GM18498 (cell line): ENCODE measurements at regions not wholly inside any gene's neighbourhood (a gene's known extent, or its start where the extent isn't known, plus 50 kb on each side); places are given as distances from the start of the nearest gene placed in this dataset.
"Not testable (repeated sequence)": the region's sequence is repeated elsewhere in the genome, so short reads cannot be mapped to it uniquely, and the experiment has no call there.

Experiments used
- ATAC-seq: cut with Tn5 transposase; IDR thresholded peaks from one replicate; pipeline ENCODE4 v1.9.1; 2021; ENCODE audit warnings: mild to moderate bottlenecking, moderate library complexity; ENCODE audit not compliant: unreplicated experiment

GRCh38 chr5:40165789-40166728 is 513.7 kb upstream of the PTGER4 start:
- ATAC-seq: no peak

GRCh38 chr5:40165106-40165788 is 514.5 kb upstream of the PTGER4 start:
- no peak for ATAC-seq

- ATAC-seq: no peak
Measured at GRCh38 chr5:40160435-40160834, 519.3 kb upstream of the PTGER4 start.

- no peak for ATAC-seq
Measured at GRCh38 chr5:40154194-40154593, 525.5 kb upstream of the PTGER4 start.

- ATAC-seq: no peak
Measured at GRCh38 chr5:40150896-40151295, 528.8 kb upstream of the PTGER4 start.

GRCh38 chr5:40141896-40142295 is 537.8 kb upstream of the PTGER4 start:
- ATAC-seq: no peak

- ATAC-seq: no peak
Measured at GRCh38 chr5:40141418-40141817, 538.3 kb upstream of the PTGER4 start.

GRCh38 chr5:40137223-40137622 is 542.5 kb upstream of the PTGER4 start:
- ATAC-seq: no peak

- no peak for ATAC-seq
Measured at GRCh38 chr5:40134883-40135520, 544.7 kb upstream of the PTGER4 start.

- ATAC-seq: no peak
Measured at GRCh38 chr5:40124367-40124766, 555.3 kb upstream of the PTGER4 start.

GRCh38 chr5:40121236-40121635 is 558.5 kb upstream of the PTGER4 start:
- no peak for ATAC-seq

- no peak for ATAC-seq
Measured at GRCh38 chr5:40112875-40113274, 566.8 kb upstream of the PTGER4 start.

- not testable (repeated sequence) for ATAC-seq
Measured at GRCh38 chr5:40111036-40111435, 568.7 kb upstream of the PTGER4 start.

- not testable (repeated sequence) for ATAC-seq
Measured at GRCh38 chr5:40108764-40109390, 570.8 kb upstream of the PTGER4 start.

- not testable (repeated sequence) for ATAC-seq
Measured at GRCh38 chr5:40107786-40108185, 571.9 kb upstream of the PTGER4 start.

- ATAC-seq: no peak
Measured at GRCh38 chr5:40106847-40107246, 572.9 kb upstream of the PTGER4 start.

- no peak for ATAC-seq
Measured at GRCh38 chr5:40098313-40098712, 581.4 kb upstream of the PTGER4 start.

- ATAC-seq: no peak
Measured at GRCh38 chr5:40093550-40093949, 586.2 kb upstream of the PTGER4 start.

GRCh38 chr5:40089269-40089668 is 590.4 kb upstream of the PTGER4 start:
- no peak for ATAC-seq

GRCh38 chr5:40084614-40085013 is 595.1 kb upstream of the PTGER4 start:
- ATAC-seq: no peak

GRCh38 chr5:40082313-40082712 is 597.4 kb upstream of the PTGER4 start:
- no peak for ATAC-seq
